HepG2 (cell line): ENCODE measurements at regions not wholly inside any gene's neighbourhood (a gene's known extent, or its start where the extent isn't known, plus 50 kb on each side); places are given as distances from the start of the nearest gene placed in this dataset.

ENCODE experiments used
- ATAC-seq: fragments of 200-7000 bp; cut with Tn5 transposase; 3 replicates; pipeline ENCODE4 v1.9.1; 2020; ENCODE audit warnings: mild to moderate bottlenecking, moderate library complexity
- BruUV-seq: library from RNA; stranded (reverse); fragments of 400-500 nt; replicated peaks from 2 replicates; lab custom pipeline; 2021; lab: Mats Ljungman, UMichigan
- CTCF ChIA-PET: fragments of 300-600 bp; formaldehyde crosslinking; extraction: SDS; loops from one replicate; lab custom pipeline; 2021; ENCODE audit warnings: low total read pairs, inconsistent platforms, low intra/inter-chr PET ratio; lab: Yijun Ruan, JAX
- POLR2A ChIA-PET: fragments of 350-600 bp; sonication (Branson Sonifier 250); formaldehyde crosslinking; loops from one replicate; lab custom pipeline; 2020; ENCODE audit warnings: antibody characterized with exemption, inconsistent platforms; lab: Yijun Ruan, JAX
- DNase-seq: peaks from one replicate; pipeline ENCODE4 v3.0.0-alpha.2; 2015; ENCODE audit warnings: low spot score
- FAIRE-seq: peaks from 3 replicates; lab custom pipeline; 2011; peaks lifted over from hg19 to GRCh38; lab: Jason Lieb, UNC
- H2AFZ ChIP-seq: one replicate; pipeline ENCODE4 v1.6.1; 2011; ENCODE audit warnings: low read length, inconsistent platforms
- H3K27ac ChIP-seq: fragments of 300-600 bp; 3 replicates; pipeline ENCODE4 v1.8.0; 2011; ENCODE audit warnings: mixed run types, mild to moderate bottlenecking, mixed read lengths, low read length, inconsistent platforms; ENCODE audit not compliant: insufficient read depth; ENCODE audit errors: extremely low read length
- H3K27me3 ChIP-seq, 2 experiments: fragments of 200-600 bp in 1 of 2; 2 replicates in 1 of 2; 3 replicates in 1 of 2; pipeline versions ENCODE4 v1.6.0 to v1.8.0; 2011; ENCODE audit warnings: low read length in 2 of 2, mild to moderate bottlenecking in 2 of 2, moderate library complexity in 2 of 2, inconsistent platforms in 1 of 2; ENCODE audit not compliant: insufficient read depth in 2 of 2, control insufficient read depth in 1 of 2
- H3K36me3 ChIP-seq, 2 experiments: fragments of 200-600 bp in 1 of 2; replicated peaks in 1 of 2; 2 replicates in 1 of 2; 3 replicates in 1 of 2; pipeline versions ENCODE4 v1.5.1 to v1.8.0; 2011; ENCODE audit warnings: low read length in 2 of 2, inconsistent platforms in 1 of 2; ENCODE audit not compliant: insufficient read depth in 2 of 2, control insufficient read depth in 1 of 2
- H3K4me1 ChIP-seq: 2 replicates; pipeline ENCODE4 v1.5.1; 2012; ENCODE audit warnings: low read length, inconsistent platforms; ENCODE audit not compliant: insufficient read depth
- H3K4me2 ChIP-seq: 2 replicates; pipeline ENCODE4 v1.6.0; 2011; ENCODE audit warnings: low read depth, low read length, inconsistent platforms
- H3K4me3 ChIP-seq, 3 experiments: fragments of 200-600 bp in 1 of 3; sonication (generic), shearing (Covaris generic) in 1 of 3; replicated peaks in 1 of 3; 2 replicates each; pipeline ENCODE4 v1.5.1; 2011 to 2016; ENCODE audit warnings: low read length in 3 of 3, inconsistent platforms in 2 of 3, low read depth in 2 of 3, mild to moderate bottlenecking in 2 of 3, control low read depth in 1 of 3, mixed read lengths in 1 of 3; ENCODE audit not compliant: insufficient read depth in 1 of 3
- H3K79me2 ChIP-seq: one replicate; pipeline ENCODE4 v1.6.1; 2011; ENCODE audit warnings: low read length, inconsistent platforms; ENCODE audit not compliant: insufficient read depth
- H3K9ac ChIP-seq: 2 replicates; pipeline ENCODE4 v1.6.0; 2011; ENCODE audit warnings: mild to moderate bottlenecking, low read depth, low read length, inconsistent platforms; ENCODE audit not compliant: insufficient read depth
- H3K9me3 ChIP-seq: 2 replicates; pipeline ENCODE4 v1.5.1; 2012; ENCODE audit warnings: mild to moderate bottlenecking, low read length
- H4K20me1 ChIP-seq: 2 replicates; pipeline ENCODE4 v1.6.0; 2011; ENCODE audit warnings: inconsistent platforms, mild to moderate bottlenecking, low read length, moderate library complexity; ENCODE audit not compliant: insufficient read depth
- ARID2 ChIP-seq: sonication (generic); formaldehyde crosslinking; IDR thresholded peaks from 2 replicates; pipeline ENCODE4 v1.8.1; 2022; ENCODE audit warnings: mild to moderate bottlenecking, missing genetic modification reagents, borderline replicate concordance
- ATF6 ChIP-seq: sonication (generic); formaldehyde crosslinking; conservative IDR thresholded peaks from 2 replicates; pipeline ENCODE4 v1.4.0; 2020; ENCODE audit warnings: missing genetic modification reagents
- BRCA1 ChIP-seq: sonication (generic); formaldehyde crosslinking; IDR thresholded peaks from 2 replicates; pipeline ENCODE4 v1.4.0; 2020; ENCODE audit warnings: missing genetic modification reagents
- NR0B2 ChIP-seq: sonication (generic); formaldehyde crosslinking; IDR thresholded peaks from 2 replicates; pipeline ENCODE4 v1.4.0; 2020; ENCODE audit warnings: mild to moderate bottlenecking, missing genetic modification reagents
- TFDP2 ChIP-seq: sonication (generic); formaldehyde crosslinking; IDR thresholded peaks from 2 replicates; pipeline ENCODE4 v1.4.0; 2020; ENCODE audit warnings: missing genetic modification reagents
- ZNF276 ChIP-seq: sonication (generic); formaldehyde crosslinking; IDR thresholded peaks from 2 replicates; pipeline ENCODE4 v1.4.0; 2020; ENCODE audit warnings: mild to moderate bottlenecking, low read depth, missing genetic modification reagents
- ZNF407 ChIP-seq: sonication (generic); formaldehyde crosslinking; IDR thresholded peaks from one replicate; pipeline ENCODE4 v1.5.1; 2020; ENCODE audit warnings: mild to moderate bottlenecking, missing genetic modification reagents; ENCODE audit errors: not compliant biosample characterization
- ZNF709 ChIP-seq: sonication (generic); formaldehyde crosslinking; IDR thresholded peaks from 2 replicates; pipeline ENCODE4 v1.5.0; 2020; ENCODE audit warnings: mild to moderate bottlenecking, missing genetic modification reagents
- WGBS: methylation state at CpG from one replicate; pipeline ENCODE4 v1.1.6; 2017; ENCODE audit warnings: low lambda C conversion rate; 5-methylcytosine and 5-hydroxymethylcytosine counted together
- in situ Hi-C: cut with HindIII; loops from 2 replicates; pipeline ENCODE4 v1.10.0; 2017; ENCODE audit warnings: low pct_unique_long_range_greater_than_20kb; ENCODE audit not compliant: extremely low pct_ligation_motif_present
- intact Hi-C: fragments of 100-400 bp; cut with micrococcal nuclease; formaldehyde crosslinking; loops from one replicate; pipeline ENCODE4 v1.10.0; 2022; ENCODE audit not compliant: unreplicated experiment

GRCh38 chr4:96260064-96260682 is 420.3 kb downstream of the PDHA2 start (continued):
- TF ChIP-seq ZNF407 (CRISPR knock-in tag) (no peak), ZNF709 (CRISPR knock-in tag) (no peak), BRCA1 (CRISPR knock-in tag) (no peak), ARID2 (CRISPR knock-in tag) (no peak)
- TF ChIP-seq, all 625 proteins: peak for 0

GRCh38 chr4:96262057-96262456 is 422.2 kb downstream of the PDHA2 start:
- DNase-seq (no peak), ATAC-seq (no peak), FAIRE-seq (no peak)
- ChIA-PET POLR2A (no interaction called here), CTCF (no interaction called here)
- Histone ChIP-seq H2AFZ (no peak overlapping the region), H3K4me1 (no peaks in the 10 kb centered on the region), H3K4me2 (no peak overlapping the region), H3K9ac (no peak overlapping the region), H3K27me3 (no peaks in the 10 kb centered on the region), H3K9me3 (no peaks in the 10 kb centered on the region), H3K4me3 (no peak overlapping the region), H3K36me3 (no peaks in the 10 kb centered on the region), H3K79me2 (no peaks in the 10 kb centered on the region), H3K27ac (no peak overlapping the region), H4K20me1 (no peaks in the 10 kb centered on the region)
- intact Hi-C loops, result no loop called here
- in situ Hi-C loops, result no loop called here
- WGBS, result 0% methylated on average over 5 of the region's 5 CpGs
- no TSS peak for BruUV-seq
- TF ChIP-seq NR0B2, result no peak
- TF ChIP-seq TFDP2 (CRISPR knock-in tag), result no peak
- no peak for TF ChIP-seq ATF6 (CRISPR knock-in tag)
- no peak for TF ChIP-seq ZNF276 (CRISPR knock-in tag)
